ENCODE measurements at regions not wholly inside any gene's neighbourhood (a gene's known extent, or its start where the extent isn't known, plus 50 kb on each side); places are given as distances from the start of the nearest gene placed in this dataset.
"Not testable (repeated sequence)": the region's sequence is repeated elsewhere in the genome, so short reads cannot be mapped to it uniquely, and the experiment has no call there.

DNA sequence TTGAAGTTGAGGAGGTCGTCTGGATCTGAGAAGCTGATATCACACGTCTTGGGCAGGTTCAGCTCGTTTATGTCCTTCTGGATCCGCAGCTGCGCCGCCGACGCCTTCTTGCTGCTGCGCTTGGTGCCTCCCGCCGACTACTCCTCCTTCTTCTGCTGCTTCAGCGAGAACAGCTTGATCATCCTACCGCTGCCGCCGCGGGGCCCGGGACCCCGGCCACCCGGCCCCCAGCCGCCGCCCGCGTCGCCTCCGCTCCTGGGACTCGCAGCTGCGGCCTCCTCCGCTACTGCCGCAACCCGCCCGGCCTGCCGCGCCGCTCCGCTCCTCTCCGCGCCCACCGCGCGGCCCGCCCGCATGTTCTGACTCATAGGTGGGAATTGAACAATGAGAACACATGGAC, 1710.6 kb downstream of the TP53TG3F start:
- DNase-seq (ENCODE audit: low spot score), result not testable (repeated sequence)

DNA sequence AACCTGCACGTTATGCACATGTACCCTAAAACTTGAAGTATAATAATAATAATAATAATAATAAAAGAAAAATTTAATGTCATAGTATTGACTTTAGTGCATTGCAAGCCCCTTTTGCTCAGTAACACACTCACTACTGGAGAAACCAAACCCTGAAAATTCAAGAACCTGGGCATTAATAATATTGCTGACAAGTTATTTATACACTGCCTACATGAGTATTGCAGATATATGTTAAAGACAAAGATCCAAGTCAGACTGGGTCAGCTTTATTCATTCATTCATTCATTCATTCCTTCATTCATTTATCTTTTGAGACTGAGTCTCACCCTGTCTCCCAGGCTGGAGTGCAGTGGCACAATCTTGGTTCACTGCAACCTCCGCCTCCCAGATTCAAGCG, 1711.2 kb downstream of the TP53TG3F start:
- DNase-seq (ENCODE audit: low spot score), result no peak

DNA sequence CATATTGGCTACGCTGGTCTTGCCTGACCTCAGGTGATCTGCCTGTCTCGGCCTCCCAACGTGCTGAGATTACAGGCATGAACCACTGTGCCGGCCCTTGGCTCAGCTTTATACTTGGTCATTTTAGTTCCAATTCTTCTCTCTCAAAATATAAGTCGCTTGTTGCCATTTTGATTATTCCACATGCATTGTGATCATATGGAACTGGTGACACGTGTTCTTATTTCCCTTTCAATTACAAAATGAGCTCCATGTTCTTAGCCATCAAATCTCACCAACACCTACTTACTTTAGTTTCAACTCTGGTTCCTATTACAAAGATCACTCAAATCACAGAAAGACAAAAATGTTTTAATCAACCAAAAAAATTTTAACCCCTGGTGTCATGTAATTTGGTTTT, 1711.7 kb downstream of the TP53TG3F start:
- DNase-seq (ENCODE audit: low spot score), result no peak

DNA sequence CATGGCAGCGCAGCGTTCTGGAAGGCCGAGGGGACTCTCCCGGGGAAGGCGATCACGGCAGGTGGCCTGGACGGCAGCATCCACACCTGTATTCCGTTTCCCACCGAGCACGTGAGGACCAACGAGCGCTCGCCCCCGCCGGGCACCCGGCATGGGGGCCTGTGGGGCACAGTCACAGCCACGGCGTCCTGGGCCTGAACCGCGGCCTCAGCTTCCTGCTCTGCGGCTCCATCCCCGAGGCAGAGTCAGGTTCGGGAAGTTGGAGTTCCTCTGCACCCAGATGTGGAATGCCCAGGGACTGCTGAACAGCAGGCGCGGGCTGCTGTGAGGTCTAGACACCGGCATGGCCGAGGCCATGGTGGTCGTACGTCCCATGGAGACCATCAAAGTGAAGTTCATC, 1713.9 kb downstream of the TP53TG3F start:
- no peak for DNase-seq (ENCODE audit: low spot score)

DNA sequence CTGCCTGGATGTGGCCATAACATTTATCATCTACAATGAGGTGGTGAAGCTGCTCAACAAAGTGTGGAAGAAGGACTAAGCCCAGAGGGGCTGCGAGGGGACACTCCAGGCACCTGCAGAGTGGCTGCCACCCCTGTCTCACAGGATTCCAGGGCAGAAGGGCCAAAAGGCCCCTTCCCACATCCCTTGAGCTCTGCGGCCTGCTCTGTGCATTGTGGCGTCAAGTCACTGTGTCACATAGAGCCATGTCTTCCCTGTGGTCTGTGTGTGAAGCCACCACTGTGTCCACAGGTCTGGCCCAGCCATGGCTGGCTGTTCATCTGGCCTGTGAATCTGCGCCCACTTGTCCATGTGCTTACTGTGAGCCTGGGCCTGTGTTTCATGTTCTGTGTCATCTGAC, 1714.6 kb downstream of the TP53TG3F start:
- DNase-seq (ENCODE audit: low spot score), result peak; percentile 33

DNA sequence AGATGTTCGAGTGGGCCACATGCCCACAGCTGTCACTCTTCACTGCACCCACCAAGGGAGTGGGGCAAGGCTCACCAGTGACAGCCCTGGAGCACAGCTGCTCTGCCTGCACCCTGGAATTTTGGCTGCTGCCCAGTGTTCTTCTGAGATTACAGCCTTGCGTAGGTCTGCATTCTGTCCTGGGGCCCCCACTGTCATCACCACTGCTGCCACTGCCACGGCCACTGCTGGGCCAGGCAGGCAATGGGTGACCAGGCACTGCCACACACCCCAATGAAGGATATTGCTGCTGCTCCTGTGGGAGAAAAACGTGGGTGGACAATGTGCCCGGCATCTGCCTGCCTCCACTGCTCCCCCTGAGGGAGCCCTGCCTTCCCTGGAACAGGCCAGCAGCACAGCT, 1717.0 kb downstream of the TP53TG3F start:
- peak; percentile 36 for DNase-seq (ENCODE audit: low spot score)

DNA sequence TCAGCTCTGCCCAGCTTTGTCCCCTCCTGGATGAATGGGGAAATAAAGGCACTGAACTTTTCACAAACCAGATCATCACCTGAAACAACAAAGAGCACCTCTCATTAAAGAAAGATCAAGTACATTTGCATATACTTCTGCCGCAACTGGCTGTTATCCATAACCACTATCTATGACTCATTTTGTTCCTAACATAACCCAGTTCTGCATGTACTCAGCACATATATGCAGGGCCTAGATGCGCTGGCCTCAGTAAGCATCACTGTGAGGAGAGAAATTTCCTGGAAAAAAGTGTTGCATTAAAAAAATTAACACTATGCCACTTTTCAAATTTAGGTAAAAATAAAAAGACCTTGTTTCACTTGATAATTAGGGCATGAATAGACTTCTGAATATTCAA, 1718.4 kb downstream of the TP53TG3F start:
- DNase-seq (ENCODE audit: low spot score), result no peak

DNA sequence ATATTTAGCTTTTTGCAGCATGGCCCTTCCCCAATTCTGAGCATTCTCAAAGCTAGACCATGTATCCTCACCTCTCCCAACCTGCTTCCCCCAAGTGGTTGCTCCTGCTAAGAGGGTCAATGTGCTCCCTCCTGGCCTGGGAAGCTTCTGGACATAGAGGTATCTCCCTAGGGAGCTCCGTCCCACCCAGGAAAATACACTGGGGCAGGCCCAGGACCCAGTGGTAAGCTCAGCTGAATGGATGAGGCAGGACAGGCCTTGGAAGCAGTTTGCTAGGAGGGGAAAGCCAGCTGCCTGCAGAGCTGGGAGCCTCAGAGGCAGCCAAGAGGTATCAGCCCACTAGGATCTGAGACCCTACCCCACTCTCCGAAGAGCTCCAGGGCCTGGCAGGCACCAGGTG, 1721.6 kb downstream of the TP53TG3F start:
- DNase-seq (ENCODE audit: low spot score), result no peak

DNA sequence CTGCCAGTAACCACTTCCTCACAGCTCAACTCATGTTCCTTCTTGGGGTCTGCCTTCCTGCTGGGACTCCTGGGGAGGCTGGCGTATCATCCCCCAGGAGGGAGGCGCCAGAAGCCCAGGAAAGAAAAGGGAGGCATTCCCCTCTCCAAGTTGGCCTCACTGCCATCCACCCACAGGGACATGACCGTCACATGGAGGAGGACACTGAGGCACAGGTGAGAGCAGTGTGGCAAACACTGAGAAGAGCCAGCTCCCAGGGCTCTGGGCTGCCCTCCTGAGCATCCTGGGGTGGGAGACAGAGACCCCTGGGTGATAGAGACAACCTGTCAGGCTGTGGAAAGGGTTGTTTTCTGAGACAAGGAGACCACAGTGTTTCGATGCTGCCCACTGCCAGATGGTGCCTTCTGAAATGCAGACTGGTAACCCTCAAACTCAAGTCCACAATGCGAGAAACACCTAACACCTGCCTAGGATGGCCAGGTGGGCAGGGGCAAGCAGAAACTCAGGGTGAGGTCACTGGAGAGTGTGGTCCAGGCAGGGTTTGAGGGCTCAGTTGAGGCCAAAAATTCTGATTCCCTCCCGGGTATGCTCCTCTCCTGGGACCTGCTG, 1722.1 kb downstream of the TP53TG3F start:
- no peak for DNase-seq (ENCODE audit: low spot score)

DNA sequence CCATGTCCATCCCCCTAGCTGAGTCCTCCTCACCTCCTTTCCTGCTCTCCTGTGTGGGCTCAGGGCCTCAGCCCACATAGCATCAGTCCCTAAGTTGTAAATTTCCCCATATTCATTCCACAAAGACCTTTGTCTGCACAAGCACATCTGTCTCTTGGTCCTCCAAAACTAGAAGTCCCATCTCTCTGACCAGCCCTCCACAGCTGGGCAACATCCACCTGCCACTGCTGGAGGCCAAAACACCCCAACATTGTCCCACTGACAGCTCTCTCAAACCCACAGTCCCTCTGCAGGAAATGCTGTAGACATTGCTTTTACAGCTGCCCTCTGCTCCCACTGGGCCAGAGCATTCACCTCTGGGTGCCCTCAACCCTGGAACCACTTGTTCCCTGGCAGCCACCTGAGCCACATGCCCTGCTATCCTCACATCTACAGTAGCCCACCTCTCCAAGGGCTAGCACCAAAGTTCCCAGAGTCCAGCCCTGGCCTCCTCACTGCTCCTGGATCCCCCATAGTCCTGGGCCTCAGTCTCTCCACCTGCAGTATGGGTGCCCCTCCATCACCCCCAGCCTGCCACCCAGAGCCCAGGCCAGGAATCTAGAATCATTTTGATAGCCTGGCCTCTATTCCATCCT, 1722.7 kb downstream of the TP53TG3F start:
- no peak for DNase-seq (ENCODE audit: low spot score)

DNA sequence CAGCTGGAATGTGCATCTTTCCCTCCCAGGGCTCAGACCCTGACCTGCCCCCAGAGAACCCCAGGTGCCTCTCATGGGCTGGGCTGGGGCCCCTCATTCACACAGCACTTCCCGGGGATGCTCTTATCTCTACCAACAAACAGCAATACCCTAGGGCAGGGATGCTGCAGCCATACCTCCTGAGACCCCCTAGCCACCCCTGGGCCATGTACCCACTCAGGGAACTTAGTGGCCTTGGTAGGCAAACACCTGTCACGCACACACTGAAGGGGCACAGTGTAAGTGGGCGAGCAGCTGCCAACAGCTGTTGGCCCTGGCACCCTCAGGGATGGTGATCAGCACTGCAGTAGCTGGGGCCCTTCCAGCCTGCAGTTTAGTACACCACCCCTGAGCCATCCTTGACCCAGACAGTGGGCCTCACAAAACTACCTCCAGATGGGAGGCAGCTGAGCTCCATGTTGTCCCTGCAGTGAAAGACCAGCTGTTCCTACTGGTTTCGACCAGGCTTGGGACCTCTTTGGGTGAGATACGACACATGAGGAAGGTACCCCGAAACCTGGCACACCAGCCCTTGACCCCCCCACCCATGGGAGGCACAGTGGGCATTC, 1723.6 kb downstream of the TP53TG3F start:
- DNase-seq (ENCODE audit: low spot score), result no peak

DNA sequence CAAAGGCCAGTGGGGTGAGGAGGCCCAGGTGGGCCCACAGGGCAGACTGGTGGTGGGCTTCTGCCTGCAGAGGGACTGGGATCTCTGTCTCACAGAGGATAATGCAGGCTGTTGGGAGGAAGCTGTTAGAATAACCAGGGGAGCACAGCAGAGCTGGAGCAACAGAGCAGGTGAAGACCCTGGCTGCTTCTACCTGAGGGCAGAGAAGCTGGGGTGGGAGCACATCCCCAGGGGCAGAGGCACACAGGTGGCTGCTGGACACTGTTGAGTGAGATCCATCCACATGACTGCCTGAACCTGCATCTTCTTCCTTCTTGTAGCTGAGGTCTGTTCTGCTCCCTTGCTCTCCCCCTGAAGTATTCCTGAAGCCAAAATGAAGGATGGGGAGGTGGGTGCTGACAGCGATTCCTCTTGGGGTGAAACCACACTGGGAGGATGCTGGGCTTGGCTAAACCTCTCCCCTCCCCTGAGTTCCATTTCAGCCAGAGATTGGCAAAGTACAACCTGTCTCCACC, 1725.0 kb downstream of the TP53TG3F start:
- DNase-seq (ENCODE audit: low spot score), result no peak

DNA sequence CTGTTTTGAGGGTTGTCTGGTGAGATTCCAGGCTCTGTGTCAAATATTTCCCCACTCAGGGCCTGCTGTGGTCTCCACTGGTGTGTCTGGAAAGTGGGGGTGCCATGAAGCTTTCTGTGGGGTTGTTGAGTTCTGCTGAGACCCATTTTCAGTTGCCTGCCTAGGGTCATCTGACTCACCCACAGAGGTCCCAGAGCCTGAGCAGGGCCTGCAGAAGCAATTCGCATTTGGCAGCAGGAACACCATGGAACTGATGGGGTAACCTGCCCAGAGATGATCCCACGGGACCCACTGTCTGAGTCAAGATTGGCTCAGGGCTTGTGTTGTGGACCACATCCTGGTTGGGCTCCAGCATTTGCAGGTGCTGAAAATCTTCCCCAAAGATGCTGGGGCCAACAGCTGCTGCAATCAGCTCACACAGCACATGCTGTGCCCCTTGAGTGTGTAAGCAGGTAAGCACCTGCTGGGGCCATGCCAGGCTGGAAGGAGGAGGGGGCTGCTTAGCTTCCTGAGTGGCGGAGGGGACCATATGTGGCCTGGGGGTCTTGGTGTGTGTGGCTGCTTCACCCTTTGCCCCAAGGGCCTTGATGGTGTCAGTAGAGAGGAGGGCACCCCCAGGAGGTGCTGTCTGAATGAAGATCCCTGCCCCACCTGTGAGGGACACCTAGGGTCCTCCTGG, 1726.1 kb downstream of the TP53TG3F start:
- no peak for DNase-seq (ENCODE audit: low spot score)

DNA sequence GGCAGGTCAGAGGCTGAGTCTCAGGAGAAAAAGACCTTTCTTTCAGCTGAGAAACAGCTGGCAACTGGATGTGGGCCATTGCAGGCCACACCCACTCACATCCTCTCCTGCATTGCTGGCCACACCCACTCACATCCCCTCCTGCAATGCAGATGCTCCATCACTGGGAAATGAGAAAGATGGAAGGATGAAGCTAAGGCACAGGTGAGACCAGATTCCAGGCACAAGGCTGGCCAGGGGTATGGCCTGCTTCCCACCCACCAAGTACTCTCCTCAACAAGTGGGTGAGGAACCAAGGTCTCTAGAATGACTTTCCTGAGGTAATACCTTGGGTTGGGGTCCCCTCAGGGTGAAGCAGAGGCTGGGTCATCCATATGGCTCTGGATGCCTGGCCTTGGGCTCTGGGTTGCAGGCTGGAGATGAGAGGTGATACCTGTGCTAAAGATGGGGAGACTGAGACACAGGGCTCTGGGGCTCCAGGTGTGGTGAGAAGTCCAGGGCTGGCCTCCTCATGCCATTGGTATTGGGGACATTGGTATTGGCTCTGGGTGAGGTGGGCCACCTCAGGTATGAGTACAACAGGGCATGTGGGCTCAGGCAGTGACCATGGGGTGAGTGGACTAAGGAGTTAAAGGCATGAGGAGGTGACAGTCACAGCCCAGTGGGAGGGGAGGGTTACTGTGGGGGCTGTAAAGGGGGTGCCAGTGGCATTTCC, 1726.8 kb downstream of the TP53TG3F start:
- no peak for DNase-seq (ENCODE audit: low spot score)

DNA sequence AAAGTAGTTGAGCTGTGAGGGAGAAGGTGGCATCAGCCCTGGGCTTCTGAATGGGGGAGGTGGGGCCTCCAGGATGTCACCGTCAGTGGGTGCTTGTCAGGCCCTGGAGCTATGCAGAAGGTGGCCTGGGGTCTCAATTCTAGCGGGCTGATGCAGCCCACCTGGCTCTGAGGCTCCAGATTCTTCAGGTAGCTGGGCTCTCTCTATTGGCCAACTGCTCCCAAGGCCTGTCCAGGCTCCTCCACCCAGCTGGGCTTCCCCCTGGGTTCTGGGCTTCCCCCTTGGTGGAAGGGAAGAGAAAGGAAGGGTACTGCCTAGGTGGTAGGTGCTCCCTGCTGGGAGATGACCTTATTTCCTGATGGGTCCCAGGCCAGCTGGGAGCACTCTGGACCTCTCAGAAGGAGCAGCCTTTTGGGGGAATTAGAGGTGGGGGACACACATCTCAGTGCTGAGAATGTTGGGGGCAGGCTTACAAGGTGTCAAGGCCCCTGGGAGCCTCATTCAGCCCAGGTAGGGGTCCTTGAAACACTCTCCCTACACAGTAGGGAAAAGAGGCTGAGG, 1728.3 kb downstream of the TP53TG3F start:
- DNase-seq (ENCODE audit: low spot score), result no peak

DNA sequence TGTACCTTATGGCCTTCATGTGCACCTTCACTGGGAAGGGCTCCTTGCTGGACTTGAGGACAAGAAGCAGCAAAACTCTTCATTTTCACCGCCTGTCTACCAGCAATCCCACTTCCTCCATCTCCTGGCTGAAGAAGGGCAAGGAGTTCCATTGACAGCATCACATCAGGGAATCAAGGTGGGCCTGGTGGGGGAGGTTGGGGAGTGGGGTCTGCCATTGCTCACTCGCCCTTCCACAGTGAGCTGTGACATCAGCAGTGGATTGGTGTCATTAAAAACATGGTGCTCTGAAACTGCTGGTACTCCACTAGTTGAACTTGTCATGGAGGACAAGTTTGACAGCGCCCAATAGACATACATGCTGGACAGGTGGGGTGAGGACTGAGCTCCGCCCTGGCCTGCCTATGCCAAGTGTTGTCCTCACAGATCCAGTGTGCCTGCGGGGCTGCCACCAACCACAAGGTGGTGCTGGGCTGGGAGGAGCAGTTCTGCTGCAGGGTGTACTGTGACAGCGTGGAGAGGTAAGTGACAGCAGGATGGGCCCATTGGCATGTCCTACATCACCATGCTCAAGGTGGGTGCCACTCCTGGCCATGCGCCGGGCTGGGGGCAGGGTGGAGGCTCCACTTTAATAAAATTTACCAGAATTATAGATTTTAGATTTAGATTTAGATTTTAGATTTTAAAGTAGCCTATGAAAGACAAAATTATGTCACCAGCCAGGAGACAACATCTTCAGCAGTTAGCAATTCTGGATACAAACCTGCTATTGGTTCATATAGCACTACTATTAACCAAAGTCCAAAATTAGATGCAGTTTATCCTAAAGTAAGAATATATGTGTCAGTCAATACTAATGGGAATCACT, 1729.1 kb downstream of the TP53TG3F start:
- DNase-seq (ENCODE audit: low spot score), result no peak

DNA sequence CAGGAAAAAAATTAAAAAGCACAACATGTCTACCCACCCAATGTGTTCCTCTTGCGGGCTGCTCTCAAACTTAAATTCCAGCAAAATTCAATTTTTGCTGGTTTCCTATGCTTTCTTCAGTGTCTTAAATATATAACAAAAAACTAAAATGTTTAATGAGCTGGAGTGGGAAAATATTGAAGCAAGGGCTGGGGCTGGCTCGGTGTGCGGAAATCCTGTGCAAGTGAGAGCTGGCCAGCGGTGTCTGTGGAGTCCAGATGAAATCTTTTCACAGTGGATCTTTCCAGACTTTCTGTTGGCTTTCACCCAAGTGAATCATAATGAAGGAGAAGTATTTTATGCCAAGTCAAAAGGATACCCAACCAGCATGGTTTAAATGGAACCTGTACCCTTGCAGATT, 1733.6 kb downstream of the TP53TG3F start:
- no peak for DNase-seq (ENCODE audit: low spot score)

DNA sequence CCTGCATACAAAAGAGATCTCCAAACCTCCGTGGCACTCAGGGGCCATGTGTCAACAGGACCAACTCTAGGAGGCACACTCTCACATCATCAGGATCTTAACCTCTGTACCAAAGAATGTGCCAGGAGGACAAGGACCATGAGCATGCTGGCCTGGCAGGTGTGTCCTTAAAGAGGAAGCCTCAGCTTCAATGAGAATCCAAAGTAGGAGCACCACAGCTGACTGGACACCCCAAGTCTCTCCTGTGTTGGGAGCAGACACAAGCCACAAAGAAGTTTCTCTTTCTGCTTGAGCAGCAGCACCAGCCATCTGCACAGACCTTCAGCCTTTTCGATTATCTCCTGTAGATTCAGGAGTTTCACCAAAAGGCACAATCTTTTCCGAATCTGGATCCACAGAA, 1734.5 kb downstream of the TP53TG3F start:
- DNase-seq (ENCODE audit: low spot score), result no peak

DNA sequence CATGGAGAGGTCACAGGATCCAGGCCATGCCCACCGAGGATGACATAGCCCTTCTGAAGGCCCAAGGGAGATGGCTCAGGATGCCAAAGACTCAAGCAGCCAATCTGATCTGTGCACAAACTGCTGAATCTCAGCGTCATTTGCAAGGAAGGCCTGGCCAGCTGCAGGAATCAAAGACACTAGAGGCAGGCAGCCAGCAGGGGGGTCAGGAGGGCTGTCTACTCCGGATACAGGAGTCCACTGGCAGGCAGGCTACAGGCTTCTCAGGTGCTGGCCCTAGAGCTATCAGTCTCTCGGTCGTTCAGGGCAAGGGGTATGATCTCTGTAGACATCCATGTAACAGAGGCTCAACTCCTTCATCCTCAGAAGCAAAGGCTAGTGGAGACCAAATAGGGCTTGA, 1735.3 kb downstream of the TP53TG3F start:
- no peak for DNase-seq (ENCODE audit: low spot score)

DNA sequence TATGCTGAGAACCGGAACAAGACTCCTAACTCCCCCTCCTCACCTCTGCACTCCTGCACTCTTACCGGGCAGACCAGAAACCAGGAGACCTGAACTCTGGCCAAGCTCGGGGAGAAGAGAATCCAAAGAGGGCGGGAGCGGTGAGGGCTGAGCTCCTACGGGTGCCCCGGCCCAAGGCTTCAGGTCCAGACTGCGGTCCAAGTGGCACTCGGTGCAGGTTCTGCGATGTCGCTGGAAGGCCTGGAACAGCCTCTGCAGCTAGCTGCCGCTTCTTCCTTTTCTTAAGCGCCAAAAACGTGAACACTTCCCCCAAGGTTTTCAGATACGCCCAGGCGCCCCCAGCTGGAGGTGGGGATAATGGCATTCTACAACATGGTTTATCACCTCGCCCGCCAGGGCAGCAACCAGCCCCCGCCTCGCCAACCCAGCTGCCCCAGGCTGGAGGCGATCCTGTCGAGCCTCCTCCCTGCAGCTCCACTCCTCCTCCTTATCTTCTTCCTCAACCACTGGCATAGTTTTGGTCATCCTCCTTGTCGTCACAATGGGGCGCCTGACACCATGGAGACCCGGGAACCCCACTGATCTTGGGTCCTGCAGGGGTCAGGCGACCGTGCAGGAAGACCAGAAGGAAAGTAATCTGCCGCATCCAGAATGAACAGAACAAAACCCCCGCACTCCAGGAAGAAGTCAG, 1735.9 kb downstream of the TP53TG3F start:
- no peak for DNase-seq (ENCODE audit: low spot score)
